Bone marrow (tissue), 2 donors: ENCODE measurements at regions not wholly inside any gene's neighbourhood (a gene's known extent, or its start where the extent isn't known, plus 50 kb on each side); places are given as distances from the start of the nearest gene placed in this dataset.
A peak's percentile ranks its signal among the peaks of the same experiment; 100 is the strongest.

Source experiments
- DNase-seq, 2 donors: peaks; one replicate each; lab custom pipeline; 2025; lab: John Stamatoyannopoulos, UW

- DNase-seq, result no peak
Measured at GRCh38 chr2:118239284-118239683, 151.0 kb downstream of the INSIG2 start.

- no peak for DNase-seq
Measured at GRCh38 chr2:118237451-118237850, 149.2 kb downstream of the INSIG2 start.

- no peak for DNase-seq
Measured at GRCh38 chr2:118232796-118233195, 144.5 kb downstream of the INSIG2 start.

- no peak for DNase-seq
Measured at GRCh38 chr2:118232391-118232790, 144.1 kb downstream of the INSIG2 start.

- no peak for DNase-seq
Measured at GRCh38 chr2:118231759-118232158, 143.5 kb downstream of the INSIG2 start.

- DNase-seq, result no peak
Measured at GRCh38 chr2:118227698-118228508, 139.6 kb downstream of the INSIG2 start.

- DNase-seq, result no peak
Measured at GRCh38 chr2:118225666-118226065, 137.4 kb downstream of the INSIG2 start.

- no peak for DNase-seq
Measured at GRCh38 chr2:118224895-118225311, 136.6 kb downstream of the INSIG2 start.

- no peak for DNase-seq
Measured at GRCh38 chr2:118223992-118224894, 136.0 kb downstream of the INSIG2 start.

- no peak for DNase-seq
Measured at GRCh38 chr2:118223511-118223991, 135.3 kb downstream of the INSIG2 start.

GRCh38 chr2:118222672-118223421 lies 134.6 kb downstream of the INSIG2 start:
- DNase-seq, result no peak

- no peak for DNase-seq
Measured at GRCh38 chr2:118222273-118222594, 134.0 kb downstream of the INSIG2 start.

GRCh38 chr2:118221536-118222272 lies 133.4 kb downstream of the INSIG2 start:
- DNase-seq, result peak in 1 of 2 donors; percentile 63

- DNase-seq, result no peak
Measured at GRCh38 chr2:118219611-118220010, 131.3 kb downstream of the INSIG2 start.

GRCh38 chr2:118216224-118216623 lies 128.0 kb downstream of the INSIG2 start:
- DNase-seq, result no peak

- no peak for DNase-seq
Measured at GRCh38 chr2:118209727-118210126, 121.5 kb downstream of the INSIG2 start.

GRCh38 chr2:118207889-118208288 lies 119.6 kb downstream of the INSIG2 start:
- DNase-seq, result no peak

- DNase-seq, result peak in 1 of 2 donors; percentile 26
Measured at GRCh38 chr2:118202707-118203303, 114.5 kb downstream of the INSIG2 start.

- no peak for DNase-seq
Measured at GRCh38 chr2:118198268-118198667, 110.0 kb downstream of the INSIG2 start.

GRCh38 chr2:118197011-118197675 lies 108.9 kb downstream of the INSIG2 start:
- no peak for DNase-seq
